ENCODE measurements at regions not wholly inside any gene's neighbourhood (a gene's known extent, or its start where the extent isn't known, plus 50 kb on each side); places are given as distances from the start of the nearest gene placed in this dataset.
"Not testable (repeated sequence)": the region's sequence is repeated elsewhere in the genome, so short reads cannot be mapped to it uniquely, and the experiment has no call there.

GRCh38 chr13:18277372-18277771 is 904.3 kb downstream of the TUBA3C start:
- H3K27me3 ChIP-seq; H3K4me3 ChIP-seq; H3K36me3 ChIP-seq; DNase-seq (ENCODE audit: low spot score in 2 of 2); intact Hi-C loops (cut with DNase I; ENCODE audit: low total_unique reads); H3K9me3 ChIP-seq; H3K27ac ChIP-seq; H3K4me1 ChIP-seq: not testable (repeated sequence)

GRCh38 chr13:18276280-18276679 is 905.3 kb downstream of the TUBA3C start:
- H3K9me3 ChIP-seq; H3K4me1 ChIP-seq; intact Hi-C loops (cut with DNase I; ENCODE audit: low total_unique reads); H3K27ac ChIP-seq; H3K4me3 ChIP-seq; H3K27me3 ChIP-seq; DNase-seq (ENCODE audit: low spot score in 2 of 2); H3K36me3 ChIP-seq: not testable (repeated sequence)

- DNase-seq (ENCODE audit: low spot score in 2 of 2); intact Hi-C loops (cut with DNase I; ENCODE audit: low total_unique reads): not testable (repeated sequence)
Measured at GRCh38 chr13:18273785-18274514, 907.7 kb downstream of the TUBA3C start.

GRCh38 chr13:18258801-18259419 is 922.7 kb downstream of the TUBA3C start:
- H3K9me3 ChIP-seq; H3K27me3 ChIP-seq; H3K36me3 ChIP-seq; intact Hi-C loops (cut with DNase I; ENCODE audit: low total_unique reads); H3K4me3 ChIP-seq; H3K4me1 ChIP-seq; H3K27ac ChIP-seq; DNase-seq (ENCODE audit: low spot score in 2 of 2): not testable (repeated sequence)

More at GRCh38 chr13:18273785-18274514, 907.7 kb downstream of the TUBA3C start:
- H3K27ac ChIP-seq, H3K27me3 ChIP-seq, H3K4me3 ChIP-seq, H3K9me3 ChIP-seq, H3K36me3 ChIP-seq, H3K4me1 ChIP-seq: not testable (repeated sequence)

- H3K36me3 ChIP-seq; H3K27ac ChIP-seq; H3K4me1 ChIP-seq; H3K9me3 ChIP-seq; intact Hi-C loops (cut with DNase I; ENCODE audit: low total_unique reads); H3K4me3 ChIP-seq; DNase-seq (ENCODE audit: low spot score in 2 of 2); H3K27me3 ChIP-seq: not testable (repeated sequence)
Measured at GRCh38 chr13:18257686-18258085, 923.9 kb downstream of the TUBA3C start.

GRCh38 chr13:18252848-18253247 is 928.8 kb downstream of the TUBA3C start:
- H3K9me3 ChIP-seq; H3K4me1 ChIP-seq; DNase-seq (ENCODE audit: low spot score in 2 of 2); H3K4me3 ChIP-seq; intact Hi-C loops (cut with DNase I; ENCODE audit: low total_unique reads); H3K27me3 ChIP-seq; H3K36me3 ChIP-seq; H3K27ac ChIP-seq: not testable (repeated sequence)

- H3K27me3 ChIP-seq; intact Hi-C loops (cut with DNase I; ENCODE audit: low total_unique reads); H3K36me3 ChIP-seq; H3K27ac ChIP-seq; H3K9me3 ChIP-seq; H3K4me3 ChIP-seq; H3K4me1 ChIP-seq; DNase-seq (ENCODE audit: low spot score in 2 of 2): not testable (repeated sequence)
Measured at GRCh38 chr13:18248533-18249240, 932.9 kb downstream of the TUBA3C start.

GRCh38 chr13:18240086-18240485 is 941.5 kb downstream of the TUBA3C start:
- intact Hi-C loops (cut with DNase I; ENCODE audit: low total_unique reads); H3K27me3 ChIP-seq; H3K36me3 ChIP-seq; H3K4me1 ChIP-seq; H3K4me3 ChIP-seq; H3K9me3 ChIP-seq; H3K27ac ChIP-seq; DNase-seq (ENCODE audit: low spot score in 2 of 2): not testable (repeated sequence)

GRCh38 chr13:18238586-18238985 is 943.0 kb downstream of the TUBA3C start:
- H3K27ac ChIP-seq; H3K36me3 ChIP-seq; H3K27me3 ChIP-seq; intact Hi-C loops (cut with DNase I; ENCODE audit: low total_unique reads); H3K4me3 ChIP-seq; DNase-seq (ENCODE audit: low spot score in 2 of 2); H3K4me1 ChIP-seq; H3K9me3 ChIP-seq: not testable (repeated sequence)

GRCh38 chr13:18236528-18236815 is 945.2 kb downstream of the TUBA3C start:
- Histone ChIP-seq H3K27me3 (no peaks in the 10 kb centered on the region), H3K4me3 (no peak overlapping the region), H3K4me1 (no peaks in the 10 kb centered on the region), H3K9me3 (peaks cover 0 to 10% of the 10 kb centered on the region in 2 donors), H3K36me3 (no peaks in the 10 kb centered on the region), H3K27ac (no peak overlapping the region)
- intact Hi-C loops (cut with DNase I; ENCODE audit: low total_unique reads): no loop called here
- TF ChIP-seq POLR2A (IDR thresholded peaks at IDR 0.05) (no peak), CTCF (IDR thresholded peaks at IDR 0.05) (no peak), POLR2AphosphoS5 (IDR thresholded peaks at IDR 0.05) (no peak)
- no peak for DNase-seq (ENCODE audit: low spot score in 2 of 2)

Measured in breast epithelium (tissue), 4 donors.